Posterior cingulate gyrus (tissue), 11 donors: ENCODE measurements at regions not wholly inside any gene's neighbourhood (a gene's known extent, or its start where the extent isn't known, plus 50 kb on each side); places are given as distances from the start of the nearest gene placed in this dataset.
A peak's percentile ranks its signal among the peaks of the same experiment; 100 is the strongest.
"Not testable (repeated sequence)": the region's sequence is repeated elsewhere in the genome, so short reads cannot be mapped to it uniquely, and the experiment has no call there.

Experiments used
- DNase-seq, 10 donors: peaks; one replicate each; pipeline versions ENCODE4 v3.0.0 to v3.0.0-alpha.2; 2020 to 2021; ENCODE audit warnings: mixed read lengths in 3 of 10
- intact Hi-C: fragments of 100-400 bp; cut with DNase I; formaldehyde crosslinking; loops from one replicate; pipeline ENCODE4 v1.15.1; 2023

DNA sequence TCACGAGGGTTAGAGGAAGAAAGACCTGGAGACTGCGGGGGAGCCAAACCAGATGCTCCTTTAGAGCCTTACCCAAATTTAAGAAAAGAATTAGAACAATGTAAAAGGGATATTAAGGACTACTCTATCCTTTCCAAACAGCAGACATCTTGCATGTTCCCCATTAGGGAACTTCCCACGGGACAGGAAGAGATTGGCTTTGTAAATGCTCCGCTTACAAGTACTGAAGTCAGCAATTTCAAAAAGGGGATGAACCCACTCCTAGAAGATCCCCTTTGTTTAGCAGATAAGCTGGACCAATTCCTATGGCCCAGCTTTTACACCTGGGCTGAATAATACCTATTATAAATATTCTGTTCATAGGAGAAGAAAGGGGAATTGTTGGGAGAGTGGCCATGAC is 74.2 kb downstream of the APOBEC1 start:
- intact Hi-C loops = no loop called here
- DNase-seq = no peak

- peak in 1 of 10 donors; percentile 53 for DNase-seq
- intact Hi-C loops = not testable (repeated sequence)
Measured at GRCh38 chr12:7590085-7590484, 75.6 kb downstream of the APOBEC1 start.

DNA sequence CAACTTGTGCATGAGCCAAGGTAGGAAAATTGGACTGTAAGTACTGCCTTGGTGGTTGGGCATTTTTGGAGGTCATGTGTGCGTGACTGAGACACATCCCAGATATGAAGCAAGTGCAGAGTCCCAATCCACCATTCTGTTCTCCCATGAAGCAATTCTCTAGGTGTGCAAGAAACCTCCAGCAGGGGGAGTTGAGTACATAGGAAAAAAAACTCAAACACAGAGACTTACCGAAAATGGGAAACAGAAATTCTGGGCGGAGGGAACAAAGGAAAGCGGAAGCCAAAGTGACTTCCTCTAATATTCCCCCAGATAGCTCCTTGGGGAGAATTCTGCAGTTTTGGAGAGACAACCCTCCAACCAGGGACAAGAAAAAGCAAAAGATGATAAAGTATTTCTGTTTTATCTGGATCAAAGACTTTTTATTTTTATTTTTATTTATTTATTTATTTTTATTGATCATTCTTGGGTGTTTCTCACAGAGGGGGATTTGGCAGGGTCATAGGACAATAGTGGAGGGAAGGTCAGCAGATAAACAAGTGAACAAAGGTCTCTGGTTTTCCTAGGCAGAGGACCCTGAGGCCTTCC is 76.9 kb downstream of the APOBEC1 start:
- peak in 2 of 10 donors; percentile 11 to 20 for DNase-seq
- intact Hi-C loops = loop anchor here (2.0 kb wide), 1 partner anchor 50 kb away; no protein-coding TSS in a partner anchor

- intact Hi-C loops, DNase-seq: not testable (repeated sequence)
Measured at GRCh38 chr12:7584137-7584536, 80.6 kb upstream of the CD163 start.

GRCh38 chr12:7583471-7583870 is 79.9 kb upstream of the CD163 start:
- intact Hi-C loops = no loop called here
- DNase-seq = no peak

DNA sequence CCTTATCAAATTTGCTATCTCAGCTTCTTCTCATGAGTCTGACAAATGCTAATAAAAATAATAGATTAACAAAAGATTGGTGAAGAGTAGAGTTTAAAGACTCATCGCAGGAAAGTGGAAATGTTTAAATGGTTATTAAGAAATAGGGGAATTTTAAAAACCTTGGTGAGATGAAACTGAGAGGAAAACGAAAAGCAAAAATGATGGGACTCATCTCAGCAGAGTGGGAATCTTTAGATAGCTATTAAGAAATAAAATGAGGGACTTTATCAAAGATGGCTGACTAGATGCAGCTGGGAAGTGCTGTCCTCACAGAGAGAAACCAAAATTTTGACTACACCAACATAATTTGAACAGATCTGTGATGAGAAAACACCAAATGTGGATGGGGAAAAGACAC is 79.2 kb upstream of the CD163 start:
- intact Hi-C loops = no loop called here
- no peak for DNase-seq

DNA sequence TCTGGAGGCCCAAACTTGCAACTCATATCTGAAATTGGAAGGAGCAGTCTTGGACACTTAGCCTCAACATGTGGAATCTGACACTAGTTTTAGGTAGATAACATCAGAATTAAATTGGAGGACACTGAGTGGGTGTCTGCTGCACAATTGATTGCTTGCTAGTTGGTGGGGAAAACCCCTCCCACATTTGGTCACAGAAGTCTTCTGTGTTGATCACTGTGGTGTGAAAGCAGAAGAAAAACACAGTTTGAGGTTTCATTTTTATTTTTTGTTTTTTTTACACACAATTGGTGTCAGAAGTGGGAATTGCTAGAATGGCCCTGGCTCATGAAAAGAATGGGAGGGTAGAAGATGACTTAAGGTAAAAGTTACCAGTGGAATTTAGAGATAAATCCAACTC is 78.0 kb upstream of the CD163 start:
- intact Hi-C loops = no loop called here
- no peak for DNase-seq

DNA sequence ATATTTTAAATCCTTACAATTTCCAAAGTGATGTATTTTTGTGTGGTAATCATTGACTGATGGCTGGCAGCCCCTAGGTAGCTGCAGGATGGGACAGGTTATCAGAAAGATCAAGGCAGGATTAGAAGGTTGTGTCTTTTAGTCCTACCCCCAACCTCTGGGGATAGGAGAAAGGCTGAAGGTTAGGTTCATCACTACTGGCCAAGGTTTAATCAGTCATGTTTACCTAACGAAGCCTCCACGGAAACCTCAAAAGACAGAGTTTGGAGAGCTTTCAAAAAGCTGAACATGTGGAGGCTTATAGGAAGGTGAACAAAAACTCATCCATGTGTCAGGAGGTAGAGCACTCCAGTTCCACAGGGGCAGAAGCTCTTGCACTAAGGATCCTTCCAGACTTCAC is 77.5 kb upstream of the CD163 start:
- no peak for DNase-seq
- intact Hi-C loops = no loop called here

DNA sequence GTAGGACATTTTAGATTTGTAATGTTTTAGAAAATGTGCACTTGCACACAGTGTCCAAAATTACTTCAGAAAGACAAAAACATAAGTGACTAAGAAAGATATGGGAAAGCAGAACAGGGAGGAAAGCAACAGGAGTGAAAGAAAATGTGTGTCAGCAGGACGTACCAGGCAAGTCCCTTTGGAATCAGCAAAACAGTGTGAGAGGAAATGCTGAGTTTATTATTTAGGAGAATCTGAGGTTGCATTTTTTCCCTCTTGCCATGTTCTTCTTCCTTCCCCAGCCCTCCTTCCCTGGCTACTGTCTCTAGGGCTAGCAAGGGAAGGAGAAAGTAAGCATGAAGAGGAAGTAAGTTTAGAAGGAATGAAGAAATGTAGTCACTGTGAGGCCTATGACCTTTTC is 67.7 kb upstream of the CD163 start:
- DNase-seq = no peak
- intact Hi-C loops = no loop called here

DNA sequence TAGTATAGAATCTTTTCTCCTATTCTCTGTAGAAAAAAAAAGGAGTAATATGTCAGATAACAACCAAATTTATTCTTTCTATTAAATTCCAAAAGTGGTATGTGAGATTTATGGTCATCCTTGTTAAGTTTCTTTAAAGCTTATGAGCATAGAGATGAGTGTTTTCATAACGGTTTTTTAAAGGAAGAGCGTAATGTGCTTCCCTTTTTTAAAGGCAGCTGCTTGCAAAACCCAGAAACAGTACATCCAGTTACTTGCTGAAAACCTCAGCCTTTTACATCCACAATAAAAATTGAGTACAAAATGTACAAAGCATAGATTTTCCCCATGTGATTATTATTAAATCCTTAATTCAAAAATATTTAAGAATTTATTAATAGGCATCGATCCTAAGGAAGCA is 53.6 kb upstream of the CD163 start:
- intact Hi-C loops = no loop called here
- no peak for DNase-seq

- no peak for DNase-seq
- intact Hi-C loops = no loop called here
Measured at GRCh38 chr12:7555752-7556151, 52.2 kb upstream of the CD163 start.

DNA sequence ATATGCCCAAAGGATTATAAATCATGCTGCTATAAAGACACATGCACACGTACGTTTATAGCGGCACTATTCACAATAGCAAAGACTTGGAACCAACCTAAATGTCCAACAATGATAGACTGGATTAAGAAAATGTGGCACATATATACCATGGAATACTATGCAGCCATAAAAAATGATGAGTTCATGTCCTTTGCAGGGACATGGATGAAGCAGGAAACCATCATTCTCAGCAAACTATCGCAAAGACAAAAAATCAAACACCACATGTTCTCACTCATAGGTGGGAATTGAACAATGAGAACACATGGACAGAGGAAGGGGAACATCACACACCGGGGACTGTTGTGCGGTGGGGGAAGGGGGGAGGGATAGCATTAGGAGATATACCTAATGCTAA is 51.3 kb upstream of the CD163 start:
- intact Hi-C loops, DNase-seq: not testable (repeated sequence)
